WERI-Rb-1 (cell line): ENCODE measurements at regions not wholly inside any gene's neighbourhood (a gene's known extent, or its start where the extent isn't known, plus 50 kb on each side); places are given as distances from the start of the nearest gene placed in this dataset.

Experiments
- DNase-seq: peaks from one replicate; pipeline ENCODE4 v3.0.0-alpha.2; 2020
- H3K27ac ChIP-seq: fragments of 250-450 bp; sonication (Bioruptor Pico); 2 replicates; pipeline ENCODE4 v1.5.1; 2020; ENCODE audit warnings: mild to moderate bottlenecking, moderate library complexity
- H3K27me3 ChIP-seq: fragments of 250-450 bp; sonication (Bioruptor Pico); 2 replicates; pipeline ENCODE4 v1.5.1; 2021; ENCODE audit warnings: mild to moderate bottlenecking, low read depth, moderate library complexity; ENCODE audit not compliant: insufficient read depth, severe bottlenecking
- H3K36me3 ChIP-seq: fragments of 250-450 bp; sonication (Bioruptor Pico); 2 replicates; pipeline ENCODE4 v1.5.1; 2020; ENCODE audit warnings: mild to moderate bottlenecking, moderate library complexity
- H3K4me3 ChIP-seq: 2 replicates; pipeline ENCODE4 v1.5.1; 2011; ENCODE audit warnings: low read depth, mild to moderate bottlenecking, control low read depth, low read length
- H3K9me3 ChIP-seq: fragments of 250-450 bp; sonication (Bioruptor Pico); 2 replicates; pipeline ENCODE4 v1.5.1; 2021; ENCODE audit warnings: mild to moderate bottlenecking, moderate library complexity; ENCODE audit not compliant: severe bottlenecking
- CTCF ChIP-seq: IDR thresholded peaks from 2 replicates; pipeline ENCODE4 v1.5.1; 2011; ENCODE audit warnings: low read depth, mild to moderate bottlenecking, control low read depth, inconsistent platforms, low read length

DNA sequence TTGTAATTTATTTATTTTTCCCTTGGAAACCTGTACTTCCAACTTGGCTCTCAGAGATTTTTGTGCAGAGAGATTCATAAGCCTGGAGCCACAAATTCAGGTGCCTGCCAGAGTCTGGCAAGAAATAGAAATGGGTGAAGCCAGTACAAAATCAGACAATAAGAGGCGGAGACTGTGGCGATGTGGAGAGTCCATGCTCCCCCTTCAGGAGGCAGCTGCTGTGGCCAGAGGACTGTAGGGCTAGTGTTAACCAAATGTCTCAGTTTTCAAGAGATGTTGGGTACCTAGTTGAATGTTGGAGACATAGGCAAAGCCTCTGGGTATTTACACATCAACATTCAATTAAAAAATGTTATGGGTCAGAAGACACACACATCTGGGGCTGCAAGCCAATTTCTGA lies 208.6 kb downstream of the PSAT1 start:
- no peak overlapping the region for H3K4me3 ChIP-seq
- H3K36me3 ChIP-seq, result no peaks in the 10 kb centered on the region
- H3K27ac ChIP-seq, result no peak overlapping the region
- no peak for TF ChIP-seq CTCF
- no peak for DNase-seq
- H3K9me3 ChIP-seq, result no peaks in the 10 kb centered on the region
- H3K27me3 ChIP-seq, result no peaks in the 10 kb centered on the region

GRCh38 chr9:78507037-78507436 lies 210.1 kb downstream of the PSAT1 start:
- no peak for TF ChIP-seq CTCF
- no peaks in the 10 kb centered on the region for H3K36me3 ChIP-seq
- H3K27ac ChIP-seq, result no peak overlapping the region
- no peak overlapping the region for H3K4me3 ChIP-seq
- DNase-seq, result no peak
- no peaks in the 10 kb centered on the region for H3K27me3 ChIP-seq
- H3K9me3 ChIP-seq, result peaks cover 3% of the 10 kb centered on the region

- TF ChIP-seq CTCF, result no peak
- H3K36me3 ChIP-seq, result no peaks in the 10 kb centered on the region
- H3K27ac ChIP-seq, result no peak overlapping the region
- no peak for DNase-seq
- H3K27me3 ChIP-seq, result no peaks in the 10 kb centered on the region
- H3K4me3 ChIP-seq, result no peak overlapping the region
- H3K9me3 ChIP-seq, result peaks cover 3% of the 10 kb centered on the region
These were observed 213.1 kb downstream of the PSAT1 start for GRCh38 chr9:78510035-78510434.

- Histone ChIP-seq H3K4me3 (no peak overlapping the region), H3K27ac (no peak overlapping the region), H3K9me3 (peaks cover 7% of the 10 kb centered on the region), H3K27me3 (no peaks in the 10 kb centered on the region), H3K36me3 (no peaks in the 10 kb centered on the region)
- TF ChIP-seq CTCF, result no peak
- DNase-seq, result no peak
These were observed 218.2 kb downstream of the PSAT1 start for GRCh38 chr9:78515108-78515507.

GRCh38 chr9:78519786-78520185 lies 222.9 kb downstream of the PSAT1 start:
- Histone ChIP-seq H3K36me3 (no peaks in the 10 kb centered on the region), H3K9me3 (peaks cover 11% of the 10 kb centered on the region), H3K4me3 (no peak overlapping the region), H3K27me3 (no peaks in the 10 kb centered on the region), H3K27ac (no peak overlapping the region)
- no peak for DNase-seq
- TF ChIP-seq CTCF, result no peak

DNA sequence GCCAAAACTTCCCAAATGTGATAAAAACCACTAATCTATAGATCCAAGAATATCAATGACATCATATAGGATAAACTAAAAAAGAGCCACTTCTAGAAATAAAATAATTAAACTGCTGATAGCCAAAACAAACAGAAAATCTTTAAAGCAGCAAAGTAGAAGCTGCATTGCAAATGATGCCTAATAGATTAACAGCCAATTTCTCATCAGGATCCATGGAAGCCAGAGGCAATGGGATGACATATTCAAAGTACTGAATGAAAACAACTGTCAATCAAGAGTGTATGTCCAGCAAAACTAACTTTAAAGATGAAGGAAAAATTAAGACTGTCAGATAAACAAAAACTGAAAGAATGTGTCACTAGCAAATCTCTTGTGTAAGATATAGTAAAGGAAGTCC lies 224.8 kb downstream of the PSAT1 start:
- H3K4me3 ChIP-seq, result no peak overlapping the region
- H3K36me3 ChIP-seq, result no peaks in the 10 kb centered on the region
- TF ChIP-seq CTCF, result no peak
- no peaks in the 10 kb centered on the region for H3K27me3 ChIP-seq
- H3K9me3 ChIP-seq, result peaks cover 11% of the 10 kb centered on the region
- no peak for DNase-seq
- H3K27ac ChIP-seq, result no peak overlapping the region
